ENCODE measurements at regions not wholly inside any gene's neighbourhood (a gene's known extent, or its start where the extent isn't known, plus 50 kb on each side); places are given as distances from the start of the nearest gene placed in this dataset.

GRCh38 chr2:64344999-64345576 is 108.9 kb upstream of the LGALSL start:
- no peak for DNase-seq (ENCODE audit: low read depth, low spot score)
- H3K9me3 ChIP-seq (ENCODE audit: low read depth, low read length), result no peaks in the 10 kb centered on the region
- H3K36me3 ChIP-seq (ENCODE audit: insufficient read depth, low read length), result no peaks in the 10 kb centered on the region
- no peak overlapping the region for H3K27ac ChIP-seq
- no peak overlapping the region for H3K4me3 ChIP-seq
- no peak for TF ChIP-seq EZH2 (IDR thresholded peaks at IDR 0.05)
- TF ChIP-seq FOXP2 (optimal IDR thresholded peaks at IDR 0.05; ENCODE audit: control extremely low read depth, extremely low read length, insufficient read depth), result no peak
- no peak for TF ChIP-seq POLR2AphosphoS5 (IDR thresholded peaks at IDR 0.05; ENCODE audit: borderline replicate concordance, low read depth, low read length)
- no peak overlapping the region for H3K9ac ChIP-seq (ENCODE audit: insufficient read length)

- TF ChIP-seq EZH2 (IDR thresholded peaks at IDR 0.05), result no peak
- TF ChIP-seq POLR2AphosphoS5 (IDR thresholded peaks at IDR 0.05; ENCODE audit: borderline replicate concordance, low read depth, low read length), result no peak
- TF ChIP-seq FOXP2 (optimal IDR thresholded peaks at IDR 0.05; ENCODE audit: control extremely low read depth, extremely low read length, insufficient read depth), result no peak
- no peaks in the 10 kb centered on the region for H3K9me3 ChIP-seq (ENCODE audit: low read depth, low read length)
- H3K9ac ChIP-seq (ENCODE audit: insufficient read length), result no peak overlapping the region
- H3K36me3 ChIP-seq (ENCODE audit: insufficient read depth, low read length), result no peaks in the 10 kb centered on the region
- DNase-seq (ENCODE audit: low read depth, low spot score), result no peak
- H3K4me3 ChIP-seq, result no peak overlapping the region
- H3K27ac ChIP-seq, result no peak overlapping the region
These were observed 108.0 kb upstream of the LGALSL start for GRCh38 chr2:64345998-64346397.

- no peak overlapping the region for H3K9ac ChIP-seq (ENCODE audit: insufficient read length)
- no peak overlapping the region for H3K27ac ChIP-seq
- H3K9me3 ChIP-seq (ENCODE audit: low read depth, low read length), result no peaks in the 10 kb centered on the region
- DNase-seq (ENCODE audit: low read depth, low spot score), result no peak
- TF ChIP-seq POLR2AphosphoS5 (IDR thresholded peaks at IDR 0.05; ENCODE audit: borderline replicate concordance, low read depth, low read length) (no peak), FOXP2 (optimal IDR thresholded peaks at IDR 0.05; ENCODE audit: control extremely low read depth, extremely low read length, insufficient read depth) (no peak), EZH2 (IDR thresholded peaks at IDR 0.05) (no peak)
- no peaks in the 10 kb centered on the region for H3K36me3 ChIP-seq (ENCODE audit: insufficient read depth, low read length)
- no peak overlapping the region for H3K4me3 ChIP-seq
These were observed 105.4 kb upstream of the LGALSL start for GRCh38 chr2:64348386-64349130.

DNA sequence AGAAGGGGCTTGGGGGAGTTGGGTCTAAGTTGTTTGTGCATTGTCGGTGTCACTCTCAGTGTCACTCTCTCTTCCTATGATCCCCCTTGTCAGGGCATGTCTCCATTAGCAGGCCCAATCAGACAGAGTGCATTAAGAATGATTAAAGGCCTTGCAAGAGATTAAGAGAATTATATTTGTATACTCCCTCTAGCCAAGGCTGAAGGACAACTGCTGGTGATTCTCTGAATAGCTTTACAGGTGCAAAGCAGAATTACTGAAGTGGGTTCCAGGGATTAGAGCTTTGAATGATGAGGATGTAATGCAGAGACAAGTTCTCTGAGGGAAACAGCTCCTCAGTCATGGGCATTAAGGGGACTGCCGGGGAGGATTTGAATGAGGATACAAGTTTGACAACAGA is 104.8 kb upstream of the LGALSL start:
- Histone ChIP-seq H3K36me3 (ENCODE audit: insufficient read depth, low read length) (no peaks in the 10 kb centered on the region), H3K4me3 (no peak overlapping the region), H3K9me3 (ENCODE audit: low read depth, low read length) (no peaks in the 10 kb centered on the region), H3K27ac (no peak overlapping the region), H3K9ac (ENCODE audit: insufficient read length) (no peak overlapping the region)
- TF ChIP-seq EZH2 (IDR thresholded peaks at IDR 0.05), result no peak
- TF ChIP-seq POLR2AphosphoS5 (IDR thresholded peaks at IDR 0.05; ENCODE audit: borderline replicate concordance, low read depth, low read length), result no peak
- no peak for TF ChIP-seq FOXP2 (optimal IDR thresholded peaks at IDR 0.05; ENCODE audit: control extremely low read depth, extremely low read length, insufficient read depth)
- no peak for DNase-seq (ENCODE audit: low read depth, low spot score)

DNA sequence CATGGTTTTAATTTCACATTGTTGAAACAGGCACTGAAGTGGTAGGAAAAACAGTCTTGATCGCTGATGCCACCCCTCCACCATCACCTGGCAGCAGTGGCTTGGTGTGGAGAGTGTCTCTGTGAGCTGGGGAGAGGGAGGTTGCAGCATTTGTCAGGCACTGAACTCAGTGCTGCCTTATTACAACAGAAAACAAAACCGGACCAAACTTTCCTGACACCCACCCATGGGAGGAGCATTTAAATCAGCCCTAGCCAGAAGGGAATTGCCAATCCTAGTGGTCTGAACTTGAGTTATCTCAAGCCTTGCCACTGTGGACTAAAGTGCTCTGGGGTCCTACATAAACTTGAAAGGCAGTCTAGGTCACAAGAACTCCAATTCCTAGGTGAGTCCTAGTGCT is 103.0 kb upstream of the LGALSL start:
- no peaks in the 10 kb centered on the region for H3K9me3 ChIP-seq (ENCODE audit: low read depth, low read length)
- H3K27ac ChIP-seq, result no peak overlapping the region
- no peak for DNase-seq (ENCODE audit: low read depth, low spot score)
- no peaks in the 10 kb centered on the region for H3K36me3 ChIP-seq (ENCODE audit: insufficient read depth, low read length)
- no peak overlapping the region for H3K9ac ChIP-seq (ENCODE audit: insufficient read length)
- TF ChIP-seq POLR2AphosphoS5 (IDR thresholded peaks at IDR 0.05; ENCODE audit: borderline replicate concordance, low read depth, low read length) (no peak), FOXP2 (optimal IDR thresholded peaks at IDR 0.05; ENCODE audit: control extremely low read depth, extremely low read length, insufficient read depth) (no peak), EZH2 (IDR thresholded peaks at IDR 0.05) (no peak)
- H3K4me3 ChIP-seq, result no peak overlapping the region

GRCh38 chr2:64352292-64352691 is 101.7 kb upstream of the LGALSL start:
- H3K9me3 ChIP-seq (ENCODE audit: low read depth, low read length), result no peaks in the 10 kb centered on the region
- TF ChIP-seq FOXP2 (optimal IDR thresholded peaks at IDR 0.05; ENCODE audit: control extremely low read depth, extremely low read length, insufficient read depth), result no peak
- no peak for TF ChIP-seq POLR2AphosphoS5 (IDR thresholded peaks at IDR 0.05; ENCODE audit: borderline replicate concordance, low read depth, low read length)
- no peak for TF ChIP-seq EZH2 (IDR thresholded peaks at IDR 0.05)
- H3K4me3 ChIP-seq, result no peak overlapping the region
- H3K9ac ChIP-seq (ENCODE audit: insufficient read length), result no peak overlapping the region
- H3K27ac ChIP-seq, result no peak overlapping the region
- no peak for DNase-seq (ENCODE audit: low read depth, low spot score)
- H3K36me3 ChIP-seq (ENCODE audit: insufficient read depth, low read length), result no peaks in the 10 kb centered on the region

GRCh38 chr2:64354857-64355680 is 98.9 kb upstream of the LGALSL start:
- TF ChIP-seq FOXP2 (optimal IDR thresholded peaks at IDR 0.05; ENCODE audit: control extremely low read depth, extremely low read length, insufficient read depth), result no peak
- no peak for TF ChIP-seq EZH2 (IDR thresholded peaks at IDR 0.05)
- no peak for TF ChIP-seq POLR2AphosphoS5 (IDR thresholded peaks at IDR 0.05; ENCODE audit: borderline replicate concordance, low read depth, low read length)
- no peak for DNase-seq (ENCODE audit: low read depth, low spot score)
- H3K27ac ChIP-seq, result no peak overlapping the region

GRCh38 chr2:64356906-64357305 is 97.1 kb upstream of the LGALSL start:
- no peak for DNase-seq (ENCODE audit: low read depth, low spot score)
- H3K9ac ChIP-seq (ENCODE audit: insufficient read length), result no peak overlapping the region
- H3K9me3 ChIP-seq (ENCODE audit: low read depth, low read length), result no peaks in the 10 kb centered on the region

More at GRCh38 chr2:64354857-64355680, 98.9 kb upstream of the LGALSL start:
- Histone ChIP-seq H3K36me3 (ENCODE audit: insufficient read depth, low read length) (no peaks in the 10 kb centered on the region), H3K9ac (ENCODE audit: insufficient read length) (no peak overlapping the region), H3K4me3 (no peak overlapping the region), H3K9me3 (ENCODE audit: low read depth, low read length) (no peaks in the 10 kb centered on the region)

More at GRCh38 chr2:64356906-64357305, 97.1 kb upstream of the LGALSL start:
- no peaks in the 10 kb centered on the region for H3K36me3 ChIP-seq (ENCODE audit: insufficient read depth, low read length)
- TF ChIP-seq EZH2 (IDR thresholded peaks at IDR 0.05) (no peak), FOXP2 (optimal IDR thresholded peaks at IDR 0.05; ENCODE audit: control extremely low read depth, extremely low read length, insufficient read depth) (no peak), POLR2AphosphoS5 (IDR thresholded peaks at IDR 0.05; ENCODE audit: borderline replicate concordance, low read depth, low read length) (no peak)
- no peak overlapping the region for H3K4me3 ChIP-seq
- no peak overlapping the region for H3K27ac ChIP-seq
